Memory B cell (primary cell): ENCODE measurements at regions not wholly inside any gene's neighbourhood (a gene's known extent, or its start where the extent isn't known, plus 50 kb on each side); places are given as distances from the start of the nearest gene placed in this dataset.

Source experiments
- ATAC-seq: fragments of 150-1000 bp; cut with Tn5 transposase; 2 replicates; pipeline ENCODE4 v1.10.0; 2021; ENCODE audit warnings: low read depth, mild to moderate bottlenecking, moderate library complexity
- DNase-seq, 2 donors: peaks; one replicate each; pipeline ENCODE4 v3.0.0; 2022; ENCODE audit warnings: low spot score in 2 of 2
- H3K27ac Mint-ChIP-seq: one replicate; pipeline ENCODE4 v1.8.0; 2022; ENCODE audit warnings: mild to moderate bottlenecking, moderate library complexity, mixed read lengths
- H3K27me3 Mint-ChIP-seq: one replicate; pipeline ENCODE4 v1.8.0; 2022; ENCODE audit warnings: mixed read lengths
- H3K36me3 Mint-ChIP-seq: one replicate; pipeline ENCODE4 v1.8.0; 2022; ENCODE audit warnings: mild to moderate bottlenecking, mixed read lengths
- H3K4me1 Mint-ChIP-seq: one replicate; pipeline ENCODE4 v1.8.0; 2022; ENCODE audit warnings: mixed read lengths
- H3K4me3 Mint-ChIP-seq: one replicate; pipeline ENCODE4 v1.8.0; 2022; ENCODE audit warnings: mild to moderate bottlenecking, moderate library complexity, mixed read lengths
- H3K9me3 Mint-ChIP-seq: one replicate; pipeline ENCODE4 v1.8.0; 2022; ENCODE audit warnings: mixed read lengths

DNA sequence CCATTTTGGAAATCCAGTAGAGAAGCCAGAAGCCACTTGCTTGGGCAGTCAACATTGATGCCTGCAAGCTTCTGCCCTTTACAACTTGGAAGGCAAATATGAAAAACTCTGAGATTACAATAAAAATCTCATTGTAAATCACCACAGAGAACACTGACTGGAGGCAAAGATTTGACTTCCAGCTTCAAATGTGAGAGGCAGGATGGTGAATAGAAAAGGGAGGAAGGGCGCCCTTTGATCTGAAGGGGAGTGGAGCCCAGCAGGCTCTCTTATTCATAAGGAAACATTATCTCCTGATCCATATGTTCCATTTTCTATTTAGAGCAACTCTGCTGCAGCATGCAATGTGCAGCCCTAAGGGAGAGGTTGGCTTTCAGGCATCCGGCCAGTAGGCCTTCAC is 348.3 kb downstream of the AJAP1 start:
- no peak for DNase-seq
- H3K4me3 Mint-ChIP-seq, result no peak overlapping the region
- H3K36me3 Mint-ChIP-seq, result no peaks in the 10 kb centered on the region
- no peak for ATAC-seq
- peaks cover 3% of the 10 kb centered on the region for H3K27me3 Mint-ChIP-seq
- H3K4me1 Mint-ChIP-seq, result no peaks in the 10 kb centered on the region
- H3K27ac Mint-ChIP-seq, result no peak overlapping the region
- H3K9me3 Mint-ChIP-seq, result peaks cover 10% of the 10 kb centered on the region

DNA sequence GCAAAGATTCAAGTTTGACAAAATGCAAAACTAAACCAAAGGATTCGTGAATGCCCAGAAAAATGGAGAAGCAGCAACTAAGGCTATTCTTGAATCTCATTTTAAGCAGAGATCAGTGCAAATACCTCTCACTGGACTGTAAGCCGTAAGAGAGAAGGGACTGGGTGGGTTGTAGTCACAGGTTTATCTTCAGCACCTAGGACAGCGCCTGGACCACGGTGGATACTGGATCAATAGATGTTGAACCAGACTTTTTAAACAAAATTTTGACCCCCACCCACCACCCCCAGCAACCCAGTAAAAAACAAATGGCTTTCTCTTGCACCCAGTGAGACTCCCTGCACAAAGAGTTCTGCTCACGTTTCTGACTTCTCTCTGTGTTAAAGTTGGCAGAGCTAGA is 347.1 kb downstream of the AJAP1 start:
- Mint-ChIP-seq H3K4me3 (no peak overlapping the region), H3K9me3 (peaks cover 10% of the 10 kb centered on the region), H3K36me3 (no peaks in the 10 kb centered on the region), H3K27ac (no peak overlapping the region), H3K27me3 (peaks cover 6% of the 10 kb centered on the region), H3K4me1 (no peaks in the 10 kb centered on the region)
- no peak for DNase-seq
- ATAC-seq, result no peak

DNA sequence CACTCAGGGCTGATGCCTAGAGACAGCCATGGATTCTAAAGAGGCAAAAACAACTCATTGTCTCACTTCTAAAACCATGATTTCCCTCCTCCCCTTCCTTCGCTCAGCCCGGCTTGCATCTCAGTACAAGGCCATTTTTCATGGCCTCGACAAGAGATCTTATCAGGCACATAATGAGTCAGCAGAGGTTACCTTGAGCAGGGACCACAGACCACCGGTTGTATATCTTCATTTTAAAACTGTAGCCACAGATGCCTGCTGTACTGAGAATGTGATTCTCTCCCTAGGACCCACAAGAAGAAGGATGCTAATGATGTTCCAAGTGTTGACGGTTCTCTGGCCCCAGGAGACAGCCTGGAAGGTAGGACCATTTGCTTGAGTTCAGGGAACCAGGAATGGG is 331.9 kb downstream of the AJAP1 start:
- Mint-ChIP-seq H3K36me3 (no peaks in the 10 kb centered on the region), H3K4me1 (no peaks in the 10 kb centered on the region)
- no peak for DNase-seq

DNA sequence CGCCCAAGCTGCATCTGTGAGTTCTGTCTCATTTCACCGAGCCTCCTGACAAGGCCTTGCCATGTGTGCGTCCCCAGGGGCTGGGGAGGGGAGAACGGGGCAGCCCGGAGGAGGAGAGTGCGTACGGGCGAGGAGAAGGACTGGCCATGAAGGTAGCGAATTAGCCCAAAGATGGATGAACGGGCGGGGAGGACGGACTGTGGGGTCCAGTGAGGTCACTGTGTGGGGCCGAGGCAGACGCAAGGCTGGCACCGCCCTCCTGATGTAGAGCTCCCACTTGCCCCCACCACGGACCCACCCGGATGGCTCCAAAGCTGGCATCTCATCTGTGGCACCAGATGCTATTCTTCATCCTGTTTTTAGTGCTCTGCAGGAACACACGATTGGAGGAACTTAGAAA is 330.4 kb downstream of the AJAP1 start:
- DNase-seq (no peak), ATAC-seq (no peak)
- peaks cover 2% of the 10 kb centered on the region for H3K4me1 Mint-ChIP-seq
- peaks cover 3% of the 10 kb centered on the region for H3K9me3 Mint-ChIP-seq
- H3K27me3 Mint-ChIP-seq, result peaks cover 3% of the 10 kb centered on the region
- no peak overlapping the region for H3K27ac Mint-ChIP-seq
- H3K36me3 Mint-ChIP-seq, result no peaks in the 10 kb centered on the region
- no peak overlapping the region for H3K4me3 Mint-ChIP-seq

More for the DNA sequence above, 331.9 kb downstream of the AJAP1 start:
- H3K4me3 Mint-ChIP-seq, result no peak overlapping the region
- no peaks in the 10 kb centered on the region for H3K27me3 Mint-ChIP-seq
- H3K9me3 Mint-ChIP-seq, result peaks cover 3% of the 10 kb centered on the region
- no peak for ATAC-seq
- H3K27ac Mint-ChIP-seq, result no peak overlapping the region

DNA sequence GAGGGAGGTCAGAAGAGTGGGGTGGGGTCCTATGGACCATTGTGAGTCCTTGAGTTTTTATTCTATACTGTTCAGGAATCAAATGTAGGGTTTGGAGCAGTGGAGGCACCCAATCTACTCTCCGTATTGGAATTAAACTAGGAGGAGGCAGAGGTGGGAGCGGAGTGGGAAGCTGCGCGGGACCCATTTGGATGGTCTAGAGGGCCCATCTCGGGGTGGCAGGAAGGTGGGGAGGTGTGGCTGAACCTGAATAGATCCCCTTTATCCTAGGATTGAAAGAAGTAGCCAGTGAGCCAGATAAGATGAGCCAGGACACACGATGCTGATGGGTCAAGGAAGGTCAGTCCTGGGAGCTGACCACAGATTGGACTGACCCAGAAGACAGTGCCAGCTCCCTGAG is 325.8 kb downstream of the AJAP1 start:
- Mint-ChIP-seq H3K9me3 (peaks cover 3% of the 10 kb centered on the region), H3K27ac (no peak overlapping the region), H3K27me3 (peaks cover 7% of the 10 kb centered on the region), H3K4me1 (peaks cover 2% of the 10 kb centered on the region), H3K4me3 (no peak overlapping the region), H3K36me3 (no peaks in the 10 kb centered on the region)
- DNase-seq (no peak), ATAC-seq (no peak)

DNA sequence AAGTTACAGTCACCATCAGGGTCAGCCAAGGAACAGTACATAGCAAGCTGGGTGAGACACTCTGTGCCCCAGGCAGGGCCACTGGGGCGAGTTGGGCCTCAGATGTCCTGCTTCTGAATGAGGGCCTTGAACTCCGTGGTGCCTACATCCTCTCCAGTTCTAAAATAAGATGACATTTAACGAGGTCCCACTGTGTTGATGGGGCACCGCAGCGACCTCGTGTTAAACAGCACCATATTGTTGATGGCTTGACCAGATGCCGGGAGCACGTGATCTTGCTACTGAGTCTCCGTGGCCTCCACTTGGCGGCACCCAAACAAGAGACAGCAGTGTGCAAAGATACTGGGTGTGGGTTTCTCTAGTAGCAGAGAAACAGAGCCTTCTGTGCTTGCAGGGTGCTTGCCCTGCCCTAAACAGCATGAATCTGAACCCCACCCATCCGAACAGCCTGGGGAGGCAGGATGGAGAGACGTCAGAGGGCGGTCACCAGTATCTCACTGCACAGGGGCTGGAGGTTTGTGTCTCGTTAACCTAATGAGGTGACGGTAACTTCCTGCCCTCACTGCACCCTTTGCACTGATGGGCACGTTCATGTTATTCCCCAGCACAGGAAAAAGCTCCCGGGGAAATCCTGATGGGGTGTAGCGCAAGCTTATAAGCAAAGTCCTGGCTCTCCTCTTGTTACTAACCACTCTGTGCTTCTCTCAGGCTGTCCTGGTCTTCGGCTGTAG is 324.4 kb downstream of the AJAP1 start:
- DNase-seq, result no peak
- peaks cover 2% of the 10 kb centered on the region for H3K9me3 Mint-ChIP-seq

DNA sequence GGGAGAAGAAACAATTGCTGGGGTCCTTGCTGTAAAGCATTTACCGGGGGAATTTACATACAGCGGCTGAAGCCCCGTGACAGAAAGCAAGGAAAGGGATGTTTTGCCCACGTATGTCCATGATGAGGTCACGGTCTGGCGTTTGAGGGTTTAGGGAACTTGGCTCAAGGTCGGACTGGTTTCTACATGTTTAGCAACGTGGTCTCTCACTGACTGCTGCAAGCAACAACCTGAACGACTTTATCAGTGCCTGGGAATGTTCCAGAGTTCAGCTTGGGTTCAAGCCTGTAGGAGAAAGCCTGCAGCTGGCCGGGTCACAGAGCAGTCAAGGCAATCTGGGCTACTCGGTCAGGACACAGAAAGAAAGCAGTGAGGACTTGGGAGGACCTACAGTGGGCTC is 323.3 kb downstream of the AJAP1 start:
- Mint-ChIP-seq H3K4me3 (no peak overlapping the region), H3K9me3 (no peaks in the 10 kb centered on the region), H3K27me3 (peaks cover 7% of the 10 kb centered on the region), H3K4me1 (peaks cover 2% of the 10 kb centered on the region), H3K27ac (no peak overlapping the region), H3K36me3 (no peaks in the 10 kb centered on the region)
- no peak for ATAC-seq
- no peak for DNase-seq

More for the DNA sequence above, 324.4 kb downstream of the AJAP1 start:
- Mint-ChIP-seq H3K36me3 (no peaks in the 10 kb centered on the region), H3K27ac (no peak overlapping the region), H3K4me1 (peaks cover 2% of the 10 kb centered on the region), H3K4me3 (no peak overlapping the region), H3K27me3 (peaks cover 7% of the 10 kb centered on the region)
- ATAC-seq, result no peak

DNA sequence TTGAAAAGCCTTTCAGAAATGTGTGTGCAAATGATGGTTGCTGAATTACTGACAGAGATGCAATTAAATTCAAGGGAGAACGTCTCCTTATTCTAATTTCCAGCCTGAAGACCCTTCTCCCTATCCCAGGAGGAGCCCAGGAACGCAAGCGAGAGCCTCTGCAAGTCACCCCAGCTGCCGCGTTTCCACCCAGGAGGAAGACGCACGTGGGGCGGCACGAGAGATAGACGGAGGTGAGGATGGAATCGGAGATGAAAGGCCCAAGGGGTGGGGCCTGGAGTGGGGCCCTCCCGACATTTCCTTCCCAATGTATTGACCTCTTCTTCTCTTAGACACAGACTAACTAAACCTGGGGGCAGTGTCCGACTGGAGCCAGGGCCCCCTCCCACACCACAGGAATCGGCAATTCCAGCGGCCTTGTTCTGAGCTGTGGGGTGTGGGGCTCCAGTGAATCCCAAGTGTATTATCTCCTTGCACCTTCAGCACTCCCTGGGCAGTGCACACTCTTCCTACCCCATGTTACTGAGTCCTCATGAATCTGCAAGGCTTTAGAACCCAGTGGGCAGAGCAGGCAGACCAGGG is 322.5 kb downstream of the AJAP1 start:
- ATAC-seq (no peak), DNase-seq (no peak)
- Mint-ChIP-seq H3K36me3 (no peaks in the 10 kb centered on the region), H3K4me1 (peaks cover 2% of the 10 kb centered on the region), H3K27ac (no peak overlapping the region), H3K4me3 (no peak overlapping the region), H3K9me3 (no peaks in the 10 kb centered on the region), H3K27me3 (peaks cover 7% of the 10 kb centered on the region)

DNA sequence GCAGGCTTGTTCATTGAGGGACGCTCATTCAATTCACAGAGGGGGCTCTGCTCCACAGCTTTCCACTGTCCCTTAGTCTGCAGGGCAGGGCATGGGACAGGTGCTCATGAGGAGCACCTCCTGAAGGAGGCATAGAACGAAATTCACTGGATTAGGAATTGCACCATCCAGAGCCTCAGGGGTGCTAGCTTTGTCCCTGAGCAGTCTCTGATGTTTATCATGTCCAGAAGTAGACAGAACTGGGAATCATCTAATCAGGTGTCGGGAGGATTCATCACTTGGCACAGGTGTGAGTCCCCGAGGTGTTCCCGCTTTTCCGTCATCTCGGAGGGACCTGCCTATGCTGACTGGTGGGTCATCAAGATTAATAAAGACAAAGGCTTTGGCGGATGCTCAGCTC is 321.4 kb downstream of the AJAP1 start:
- Mint-ChIP-seq H3K4me3 (no peak overlapping the region), H3K36me3 (no peaks in the 10 kb centered on the region), H3K27me3 (peaks cover 7% of the 10 kb centered on the region), H3K4me1 (peaks cover 1% of the 10 kb centered on the region), H3K27ac (no peak overlapping the region), H3K9me3 (peaks cover 1% of the 10 kb centered on the region)
- no peak for DNase-seq
- no peak for ATAC-seq

DNA sequence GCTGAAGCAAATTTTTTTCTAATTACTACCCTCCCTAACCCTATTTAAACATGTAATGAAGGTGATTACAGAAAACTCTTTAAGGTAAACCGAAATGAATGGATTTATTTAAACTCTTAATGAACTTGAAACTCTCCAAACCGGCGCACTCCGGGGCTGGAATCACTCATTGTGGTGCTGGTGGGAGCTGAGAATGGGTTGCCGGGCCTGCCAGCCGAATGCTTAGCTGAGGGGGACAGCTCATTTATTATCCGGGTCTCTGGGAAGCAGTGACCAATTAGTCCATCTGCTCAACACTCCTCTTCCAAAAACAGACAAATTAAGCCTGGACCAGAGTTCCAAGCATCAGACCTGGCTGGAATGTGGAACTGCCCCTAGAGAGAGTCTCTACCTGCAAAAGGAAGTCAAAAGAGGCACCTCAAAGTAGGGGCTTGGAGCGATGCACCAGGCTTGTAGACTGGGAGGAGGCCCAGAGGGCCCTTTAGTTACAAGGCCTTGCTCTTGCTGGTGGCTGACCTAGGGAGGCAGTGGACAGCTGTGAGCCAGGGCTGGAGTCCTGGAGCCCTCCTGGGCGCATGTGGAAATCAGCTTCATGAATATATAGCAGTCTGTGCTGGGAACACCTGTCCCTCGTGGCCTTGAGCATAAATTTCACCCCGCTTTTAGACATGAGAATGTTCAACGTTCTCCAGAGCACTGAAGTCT is 320.7 kb downstream of the AJAP1 start:
- Mint-ChIP-seq H3K9me3 (peaks cover 3% of the 10 kb centered on the region), H3K27ac (no peak overlapping the region), H3K4me1 (no peaks in the 10 kb centered on the region), H3K4me3 (no peak overlapping the region), H3K27me3 (peaks cover 6% of the 10 kb centered on the region), H3K36me3 (no peaks in the 10 kb centered on the region)
- DNase-seq, result no peak
- ATAC-seq, result no peak

DNA sequence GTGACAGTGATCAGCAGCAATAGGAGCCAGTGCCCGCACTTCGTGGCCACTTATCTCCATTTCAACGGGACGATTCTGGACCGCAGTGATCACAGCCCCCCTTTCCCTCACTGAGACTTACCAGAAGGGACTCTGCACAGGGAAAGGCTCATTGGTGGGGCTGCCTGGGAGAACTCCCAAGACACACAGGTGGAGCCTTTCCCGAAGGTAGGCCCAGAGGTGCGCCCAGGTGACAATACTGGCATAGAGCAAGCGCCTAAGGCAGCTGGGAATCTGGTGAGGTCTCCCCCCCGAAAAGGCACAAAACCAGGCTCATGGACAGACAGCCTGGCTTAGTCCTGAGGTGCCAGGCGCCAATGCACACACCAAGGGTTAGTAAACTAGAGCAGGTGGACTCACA is 318.9 kb downstream of the AJAP1 start:
- Mint-ChIP-seq H3K4me1 (no peaks in the 10 kb centered on the region), H3K36me3 (no peaks in the 10 kb centered on the region)

DNA sequence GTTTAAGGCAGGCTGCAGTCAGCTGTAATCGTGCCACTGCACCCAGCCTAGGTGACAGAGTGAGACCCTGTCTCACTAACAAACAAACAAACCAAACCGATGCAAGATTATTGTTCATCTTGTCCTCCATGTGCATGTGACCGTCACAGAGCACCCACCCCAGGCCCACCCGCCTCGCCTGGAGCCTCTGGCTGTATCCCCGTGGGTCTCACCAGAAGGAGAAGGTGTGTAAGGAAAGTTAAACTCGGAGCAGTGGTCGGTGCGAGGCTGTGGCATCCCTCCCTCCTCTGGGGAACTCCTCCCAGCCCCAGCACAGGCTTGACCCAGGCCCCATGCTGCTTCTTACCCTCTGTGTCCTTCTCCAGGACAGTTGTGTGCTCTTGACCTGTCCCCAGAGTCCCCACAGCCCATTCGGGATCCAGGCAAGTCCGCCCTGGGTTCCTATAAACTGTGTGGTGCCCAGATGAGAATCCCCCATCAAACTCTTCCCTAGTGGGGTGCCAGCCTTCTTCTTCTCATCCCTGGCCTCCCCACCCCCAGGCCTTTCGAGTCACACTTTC is 318.4 kb downstream of the AJAP1 start:
- Mint-ChIP-seq H3K4me1 (no peaks in the 10 kb centered on the region), H3K27ac (no peak overlapping the region), H3K36me3 (no peaks in the 10 kb centered on the region), H3K4me3 (no peak overlapping the region), H3K27me3 (peaks cover 2% of the 10 kb centered on the region), H3K9me3 (peaks cover 5% of the 10 kb centered on the region)
- DNase-seq (no peak), ATAC-seq (no peak)

More for the DNA sequence above, 318.9 kb downstream of the AJAP1 start:
- Mint-ChIP-seq H3K27ac (no peak overlapping the region), H3K9me3 (peaks cover 4% of the 10 kb centered on the region), H3K4me3 (no peak overlapping the region), H3K27me3 (peaks cover 2% of the 10 kb centered on the region)
- no peak for DNase-seq
- ATAC-seq, result no peak

DNA sequence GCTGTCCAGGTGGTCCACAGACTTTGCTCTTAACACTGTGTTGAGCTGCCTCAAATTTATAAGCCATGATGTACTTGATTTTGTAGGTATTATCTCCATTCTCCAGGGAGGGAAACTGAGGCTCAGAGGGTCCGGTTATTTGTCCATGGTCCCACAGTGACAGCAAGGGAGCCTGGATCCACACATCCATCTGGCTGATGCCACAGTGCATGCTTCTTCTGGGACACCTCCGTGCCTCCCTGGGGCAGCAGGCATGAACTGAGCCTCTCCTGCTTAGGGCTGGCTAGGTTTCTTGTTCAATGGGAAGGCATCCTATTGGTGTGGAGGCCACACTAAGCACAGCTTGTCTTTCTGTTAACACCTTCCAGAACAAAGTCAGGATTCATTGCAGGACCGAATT is 317.3 kb downstream of the AJAP1 start:
- no peak overlapping the region for H3K27ac Mint-ChIP-seq
- H3K9me3 Mint-ChIP-seq, result peaks cover 5% of the 10 kb centered on the region
- DNase-seq (no peak), ATAC-seq (no peak)
- H3K4me3 Mint-ChIP-seq, result no peak overlapping the region
- H3K4me1 Mint-ChIP-seq, result no peaks in the 10 kb centered on the region
- H3K36me3 Mint-ChIP-seq, result no peaks in the 10 kb centered on the region
- H3K27me3 Mint-ChIP-seq, result peaks cover 3% of the 10 kb centered on the region

DNA sequence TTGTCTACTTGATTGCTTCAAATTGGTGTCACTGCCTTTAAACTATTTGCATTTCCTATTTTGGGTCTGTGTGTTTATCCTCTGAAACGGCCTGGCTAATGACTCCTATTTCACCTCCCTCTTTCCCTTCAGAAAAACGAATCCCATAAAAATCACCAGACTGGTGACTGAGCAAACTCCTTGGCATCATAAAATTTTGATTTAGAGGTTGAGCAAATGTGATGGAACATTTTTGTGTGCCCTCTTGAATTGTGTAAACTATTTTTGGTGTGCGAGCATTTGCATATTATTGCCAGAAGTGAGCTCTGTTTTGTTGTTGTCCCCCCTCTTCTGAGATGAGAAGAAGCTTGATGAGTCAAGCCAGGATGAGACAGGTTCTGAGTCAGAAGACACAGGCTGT is 316.1 kb downstream of the AJAP1 start:
- Mint-ChIP-seq H3K9me3 (peaks cover 5% of the 10 kb centered on the region), H3K4me3 (no peak overlapping the region), H3K27ac (no peak overlapping the region), H3K36me3 (no peaks in the 10 kb centered on the region), H3K27me3 (peaks cover 3% of the 10 kb centered on the region), H3K4me1 (no peaks in the 10 kb centered on the region)
- ATAC-seq (no peak), DNase-seq (no peak)
